H9 (cell line): ENCODE measurements at regions not wholly inside any gene's neighbourhood (a gene's known extent, or its start where the extent isn't known, plus 50 kb on each side); places are given as distances from the start of the nearest gene placed in this dataset.

Experiments used
- DNase-seq: peaks from one replicate; pipeline ENCODE4 v3.0.0-alpha.2; 2017
- H2AFZ ChIP-seq: one replicate; pipeline ENCODE4 v1.6.1; 2013; ENCODE audit warnings: mild to moderate bottlenecking, low read length, control low read depth, moderate library complexity
- H2AK5ac ChIP-seq: 2 replicates; pipeline ENCODE4 v1.6.1; 2013; ENCODE audit warnings: low read length, control low read depth, mixed read lengths; ENCODE audit not compliant: insufficient read length
- H2BK120ac ChIP-seq: one replicate; pipeline ENCODE4 v1.6.1; 2013; ENCODE audit warnings: low read depth, mild to moderate bottlenecking, low read length, control low read depth, inconsistent platforms; ENCODE audit not compliant: poor library complexity, severe bottlenecking
- H2BK12ac ChIP-seq: 2 replicates; pipeline ENCODE4 v1.6.1; 2013; ENCODE audit warnings: low read length, control low read depth, mixed read lengths, low read depth; ENCODE audit not compliant: insufficient read length
- H2BK15ac ChIP-seq: 2 replicates; pipeline ENCODE4 v1.6.1; 2013; ENCODE audit warnings: low read depth, low read length, control low read depth
- H2BK20ac ChIP-seq: one replicate; pipeline ENCODE4 v1.6.1; 2013; ENCODE audit warnings: low read depth, mild to moderate bottlenecking, low read length, control low read depth, inconsistent platforms; ENCODE audit not compliant: poor library complexity, severe bottlenecking
- H2BK5ac ChIP-seq: 2 replicates; pipeline ENCODE4 v1.6.1; 2013; ENCODE audit warnings: low read length, control low read depth, mixed read lengths; ENCODE audit not compliant: insufficient read length
- H3K14ac ChIP-seq: 2 replicates; pipeline ENCODE4 v1.6.1; 2013; ENCODE audit warnings: low read length, control low read depth; ENCODE audit not compliant: insufficient read depth
- H3K18ac ChIP-seq: 2 replicates; pipeline ENCODE4 v1.6.1; 2013; ENCODE audit warnings: low read depth, mild to moderate bottlenecking, mixed read lengths, low read length, control low read depth; ENCODE audit not compliant: insufficient read length
- H3K23ac ChIP-seq: 2 replicates; pipeline ENCODE4 v1.6.1; 2013; ENCODE audit warnings: low read length, control low read depth, mixed read lengths, low read depth; ENCODE audit not compliant: insufficient read length
- H3K23me2 ChIP-seq: 2 replicates; pipeline ENCODE4 v1.6.1; 2013; ENCODE audit warnings: low read depth, mild to moderate bottlenecking, mixed read lengths, low read length, control low read depth; ENCODE audit not compliant: insufficient read length, poor library complexity, severe bottlenecking
- H3K27ac ChIP-seq: 2 replicates; pipeline ENCODE4 v1.5.1; 2013; ENCODE audit warnings: low read length, control low read depth, mixed read lengths, low read depth; ENCODE audit not compliant: insufficient read length
- H3K27me3 ChIP-seq: 2 replicates; pipeline ENCODE4 v1.6.1; 2013; ENCODE audit warnings: low read length, control low read depth, inconsistent platforms; ENCODE audit not compliant: insufficient read depth
- H3K4ac ChIP-seq: 2 replicates; pipeline ENCODE4 v1.6.1; 2013; ENCODE audit warnings: low read depth, mild to moderate bottlenecking, control low read depth, inconsistent platforms, low read length, moderate library complexity
- H3K4me1 ChIP-seq: 2 replicates; pipeline ENCODE4 v1.6.1; 2013; ENCODE audit warnings: low read length, control low read depth, inconsistent platforms; ENCODE audit not compliant: insufficient read depth
- H3K4me2 ChIP-seq: 2 replicates; pipeline ENCODE4 v1.6.1; 2013; ENCODE audit warnings: low read length, control low read depth, mixed read lengths; ENCODE audit not compliant: insufficient read length, insufficient read depth
- H3K56ac ChIP-seq: 2 replicates; pipeline ENCODE4 v1.6.1; 2013; ENCODE audit warnings: low read depth, mild to moderate bottlenecking, mixed read lengths, low read length, control low read depth; ENCODE audit not compliant: insufficient read length
- H3K79me1 ChIP-seq: 2 replicates; pipeline ENCODE4 v1.6.1; 2013; ENCODE audit warnings: low read depth, mild to moderate bottlenecking, moderate library complexity, low read length, control low read depth, inconsistent platforms; ENCODE audit not compliant: insufficient read depth, poor library complexity, severe bottlenecking
- H3K79me2 ChIP-seq: 2 replicates; pipeline ENCODE4 v1.6.1; 2013; ENCODE audit warnings: low read length, control low read depth, inconsistent platforms; ENCODE audit not compliant: insufficient read depth
- H3K9ac ChIP-seq: 2 replicates; pipeline ENCODE4 v1.6.1; 2013; ENCODE audit warnings: low read length, control low read depth, mixed read lengths; ENCODE audit not compliant: insufficient read length; ENCODE audit errors: extremely low read depth
- H3K9me3 ChIP-seq: one replicate; pipeline ENCODE4 v1.6.1; 2013; ENCODE audit warnings: low read depth, low read length, inconsistent platforms; ENCODE audit not compliant: control insufficient read depth
- H3T11ph ChIP-seq: one replicate; pipeline ENCODE4 v1.6.1; 2013; ENCODE audit warnings: mild to moderate bottlenecking, low read length, control low read depth, inconsistent platforms
- H4K20me1 ChIP-seq: one replicate; pipeline ENCODE4 v1.6.1; 2013; ENCODE audit not compliant: control insufficient read depth, insufficient read length, insufficient read depth
- H4K5ac ChIP-seq: 2 replicates; pipeline ENCODE4 v1.6.1; 2013; ENCODE audit warnings: low read depth, mild to moderate bottlenecking, mixed read lengths, low read length, control low read depth; ENCODE audit not compliant: insufficient read length
- H4K8ac ChIP-seq: replicated peaks from 2 replicates; pipeline ENCODE4 v1.6.1; 2013; ENCODE audit warnings: low read length, control low read depth, mixed read lengths, low read depth; ENCODE audit not compliant: insufficient read length
- H4K91ac ChIP-seq: 2 replicates; pipeline ENCODE4 v1.6.1; 2013; ENCODE audit warnings: low read depth, mild to moderate bottlenecking, moderate library complexity, mixed read lengths, low read length, control low read depth; ENCODE audit not compliant: insufficient read length
- H3K27ac Mint-ChIP-seq, 3 experiments: 2 replicates in 2 of 3; 3 replicates in 1 of 3; pipeline ENCODE4 v1.8.0; 2020 to 2021; ENCODE audit warnings: mixed read lengths in 3 of 3, mild to moderate bottlenecking in 1 of 3, moderate library complexity in 1 of 3
- H3K27me3 Mint-ChIP-seq: 2 replicates; pipeline ENCODE4 v1.8.0; 2021; ENCODE audit warnings: low read depth, mild to moderate bottlenecking, moderate library complexity, mixed read lengths
- H3K36me3 Mint-ChIP-seq, 3 experiments: 2 replicates in 2 of 3; 3 replicates in 1 of 3; pipeline ENCODE4 v1.8.0; 2020 to 2021; ENCODE audit warnings: low read depth in 3 of 3, mixed read lengths in 3 of 3; ENCODE audit not compliant: insufficient read depth in 1 of 3
- H3K4me1 Mint-ChIP-seq, 2 experiments: 2 replicates each; pipeline ENCODE4 v1.8.0; 2020; ENCODE audit warnings: mixed read lengths in 2 of 2
- H3K4me3 Mint-ChIP-seq, 2 experiments: 2 replicates in 1 of 2; 3 replicates in 1 of 2; pipeline ENCODE4 v1.8.0; 2020 to 2021; ENCODE audit warnings: mild to moderate bottlenecking in 2 of 2, mixed read lengths in 2 of 2, moderate library complexity in 1 of 2
- H3K9me3 Mint-ChIP-seq, 2 experiments: 2 replicates in 1 of 2; 3 replicates in 1 of 2; pipeline ENCODE4 v1.8.0; 2020; ENCODE audit warnings: mild to moderate bottlenecking in 2 of 2, mixed read lengths in 2 of 2, moderate library complexity in 1 of 2
- CTCF ChIP-seq: fragments of 200-600 bp; sonication (generic); conservative IDR thresholded peaks from 3 replicates; pipeline ENCODE4 v1.8.0; 2021; ENCODE audit warnings: antibody characterized with exemption, mild to moderate bottlenecking
- WGBS: extraction: QIAGEN DNeasy Blood & Tissue Kit; methylation state at CpG from one replicate; pipeline ENCODE4 v1.1.7; 2013; ENCODE audit warnings: missing lambda C conversion rate, low lambda C conversion rate, mixed read lengths; ENCODE audit not compliant: insufficient read length; ENCODE audit errors: extremely low coverage; 5-methylcytosine and 5-hydroxymethylcytosine counted together

- Histone ChIP-seq H3K18ac (no peak overlapping the region), H3K4ac (no peak overlapping the region), H3T11ph (no peak overlapping the region), H2AK5ac (no peak overlapping the region), H3K79me2 (no peaks in the 10 kb centered on the region), H3K56ac (no peak overlapping the region), H3K9me3 (no peaks in the 10 kb centered on the region), H2BK120ac (no peak overlapping the region), H3K4me2 (no peak overlapping the region), H4K8ac (no peak overlapping the region), H3K79me1 (no peaks in the 10 kb centered on the region), H3K4me1 (no peaks in the 10 kb centered on the region), H3K9ac (no peak overlapping the region), H3K27me3 (no peaks in the 10 kb centered on the region), H3K23me2 (no peaks in the 10 kb centered on the region), H3K27ac (no peak overlapping the region), H4K20me1 (no peaks in the 10 kb centered on the region), H4K91ac (no peak overlapping the region), H2BK12ac (no peak overlapping the region), H2BK5ac (no peak overlapping the region), H4K5ac (no peak overlapping the region), H2BK15ac (no peak overlapping the region), H3K23ac (no peak overlapping the region), H2AFZ (no peak overlapping the region), H3K14ac (no peak overlapping the region), H2BK20ac (no peak overlapping the region)
- DNase-seq = no peak
- H3K4me3 Mint-ChIP-seq = no peak overlapping the region
- no CpG with 5 or more reads among the region's 1 CpG for WGBS
- H3K27me3 Mint-ChIP-seq = no peaks in the 10 kb centered on the region
- no peaks in the 10 kb centered on the region for H3K4me1 Mint-ChIP-seq
- H3K27ac Mint-ChIP-seq = no peak overlapping the region
- TF ChIP-seq CTCF = no peak
- no peaks in the 10 kb centered on the region for H3K36me3 Mint-ChIP-seq
- no peaks in the 10 kb centered on the region for H3K9me3 Mint-ChIP-seq
Measured at GRCh38 chr5:20470997-20471396, 483.0 kb upstream of the CDH18 start.
